ENCODE measurements at regions not wholly inside any gene's neighbourhood (a gene's known extent, or its start where the extent isn't known, plus 50 kb on each side); places are given as distances from the start of the nearest gene placed in this dataset.

GRCh38 chr13:71017607-71018006, 849.4 kb downstream of the DACH1 start:
- TF ChIP-seq ZNF274 (IDR thresholded peaks at IDR 0.05; ENCODE audit: low read depth, low read length) (no peak), YY1 (IDR thresholded peaks at IDR 0.05; ENCODE audit: insufficient read depth, insufficient read length) (no peak)
